Liver (tissue), 8 donors: ENCODE measurements at regions not wholly inside any gene's neighbourhood (a gene's known extent, or its start where the extent isn't known, plus 50 kb on each side); places are given as distances from the start of the nearest gene placed in this dataset.

Experiments
- DNase-seq: peaks from one replicate; pipeline ENCODE4 v3.0.0-alpha.2; 2017; ENCODE audit warnings: low spot score
- H3K27ac ChIP-seq, 2 donors: one replicate each; pipeline ENCODE4 v1.7.0; 2013; ENCODE audit warnings: inconsistent platforms in 2 of 2, low read length in 2 of 2, control low read depth in 1 of 2, low read depth in 1 of 2, mild to moderate bottlenecking in 1 of 2
- H3K27me3 ChIP-seq, 4 donors: one replicate each; pipeline versions ENCODE4 v1.6.1 to v1.7.0; 2013; ENCODE audit warnings: low read length in 3 of 4, inconsistent platforms in 1 of 4, mild to moderate bottlenecking in 1 of 4, moderate library complexity in 1 of 4; ENCODE audit not compliant: control insufficient read depth in 4 of 4, insufficient read depth in 4 of 4
- H3K36me3 ChIP-seq, 4 donors: one replicate each; pipeline versions ENCODE4 v1.6.1 to v1.7.0; 2013; ENCODE audit warnings: low read length in 3 of 4, mild to moderate bottlenecking in 3 of 4, low read depth in 1 of 4, moderate library complexity in 1 of 4; ENCODE audit not compliant: control insufficient read depth in 4 of 4, insufficient read depth in 3 of 4
- H3K4me1 ChIP-seq, 4 donors: one replicate each; pipeline versions ENCODE4 v1.6.1 to v1.7.0; 2013; ENCODE audit warnings: low read length in 3 of 4, mild to moderate bottlenecking in 3 of 4, moderate library complexity in 1 of 4; ENCODE audit not compliant: control insufficient read depth in 4 of 4, insufficient read depth in 4 of 4
- H3K4me3 ChIP-seq, 3 donors: one replicate each; pipeline versions ENCODE4 v1.6.1 to v1.7.0; 2013; ENCODE audit warnings: low read length in 3 of 3, control low read depth in 1 of 3, low read depth in 1 of 3, mild to moderate bottlenecking in 1 of 3
- H3K9ac ChIP-seq, 2 donors: one replicate each; pipeline ENCODE4 v1.7.0; 2013; ENCODE audit warnings: low read length in 2 of 2, mild to moderate bottlenecking in 2 of 2, moderate library complexity in 2 of 2, control low read depth in 1 of 2, low read depth in 1 of 2
- H3K9me3 ChIP-seq, 4 donors: one replicate each; pipeline versions ENCODE4 v1.6.1 to v1.7.0; 2013; ENCODE audit warnings: low read length in 3 of 4; ENCODE audit not compliant: control insufficient read depth in 4 of 4
- EGR1 ChIP-seq, 2 donors: IDR thresholded peaks; 2 replicates each; pipeline ENCODE4 v1.6.1; 2016 to 2018; ENCODE audit warnings: antibody characterized with exemption in 2 of 2, low read depth in 2 of 2
- FOXA1 ChIP-seq: IDR thresholded peaks from 2 replicates; pipeline ENCODE4 v1.6.1; 2016; ENCODE audit warnings: antibody characterized with exemption
- HNF4A ChIP-seq, 2 donors: conservative IDR thresholded peaks; 2 replicates each; pipeline ENCODE4 v1.6.1; 2016; ENCODE audit warnings: antibody characterized with exemption in 2 of 2, mild to moderate bottlenecking in 2 of 2
- HNF4G ChIP-seq: IDR thresholded peaks from 2 replicates; pipeline ENCODE4 v1.6.1; 2016; ENCODE audit warnings: antibody characterized with exemption
- JUND ChIP-seq, 2 donors: IDR thresholded peaks; 2 replicates each; pipeline ENCODE4 v1.6.1; 2016; ENCODE audit warnings: antibody characterized with exemption in 2 of 2
- MAX ChIP-seq: IDR thresholded peaks from 2 replicates; pipeline ENCODE4 v1.6.1; 2016; ENCODE audit warnings: antibody characterized with exemption
- NR2F2 ChIP-seq: IDR thresholded peaks from 2 replicates; pipeline ENCODE4 v1.6.1; 2016; ENCODE audit warnings: antibody characterized with exemption
- RAD21 ChIP-seq, 2 donors: IDR thresholded peaks; 2 replicates each; pipeline ENCODE4 v1.6.1; 2016; ENCODE audit warnings: antibody characterized with exemption in 2 of 2, mild to moderate bottlenecking in 2 of 2
- REST ChIP-seq: IDR thresholded peaks from 2 replicates; pipeline ENCODE4 v1.6.1; 2016; ENCODE audit warnings: antibody characterized with exemption, mild to moderate bottlenecking
- SP1 ChIP-seq: IDR thresholded peaks from 2 replicates; pipeline ENCODE4 v1.6.1; 2018; ENCODE audit warnings: antibody characterized with exemption, mild to moderate bottlenecking
- ZBTB33 ChIP-seq: IDR thresholded peaks from 2 replicates; pipeline ENCODE4 v1.6.1; 2016; ENCODE audit warnings: antibody characterized with exemption
- WGBS: extraction: QIAGEN DNeasy Blood & Tissue Kit; methylation state at CpG from one replicate; pipeline ENCODE4 v1.1.7; 2013; 5-methylcytosine and 5-hydroxymethylcytosine counted together
- TF ChIP-seq, protein P1 (sequence below): IDR thresholded peaks from 2 replicates; pipeline ENCODE4 v1.6.1; 2016; ENCODE audit warnings: antibody characterized with exemption
- TF ChIP-seq, protein P2 (sequence below): fragments of 150-350 bp; IDR thresholded peaks from 2 replicates; pipeline ENCODE4 v1.5.1; 2017; ENCODE audit warnings: improper control_type of control experiment, low read depth, low read length; ENCODE audit not compliant: missing input control
- donor health status: healthy.
- donor health status: healthy.
- donor health status: healthy.
- donor health status: healthy.
- donor health status: healthy.

GRCh38 chr14:85205875-85206274 is 324.1 kb upstream of the FLRT2 start:
- Histone ChIP-seq H3K27ac (no peak overlapping the region), H3K27me3 (no peaks in the 10 kb centered on the region), H3K4me1 (no peaks in the 10 kb centered on the region), H3K36me3 (no peaks in the 10 kb centered on the region), H3K4me3 (no peak overlapping the region), H3K9ac (no peak overlapping the region), H3K9me3 (no peaks in the 10 kb centered on the region)
- TF ChIP-seq, protein P1, sequence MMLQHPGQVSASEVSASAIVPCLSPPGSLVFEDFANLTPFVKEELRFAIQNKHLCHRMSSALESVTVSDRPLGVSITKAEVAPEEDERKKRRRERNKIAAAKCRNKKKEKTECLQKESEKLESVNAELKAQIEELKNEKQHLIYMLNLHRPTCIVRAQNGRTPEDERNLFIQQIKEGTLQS = no peak
- TF ChIP-seq SP1 (no peak), NR2F2 (no peak), FOXA1 (no peak), HNF4G (no peak), RAD21 (IDR thresholded peaks at IDR 0.05) (no peak), EGR1 (IDR thresholded peaks at IDR 0.05; ENCODE audit: low read depth in 2 of 2) (no peak), JUND (IDR thresholded peaks at IDR 0.05) (no peak), MAX (no peak), ZBTB33 (no peak), HNF4A (conservative IDR thresholded peaks at IDR 0.05) (no peak), REST (no peak)
- TF ChIP-seq, protein P2, sequence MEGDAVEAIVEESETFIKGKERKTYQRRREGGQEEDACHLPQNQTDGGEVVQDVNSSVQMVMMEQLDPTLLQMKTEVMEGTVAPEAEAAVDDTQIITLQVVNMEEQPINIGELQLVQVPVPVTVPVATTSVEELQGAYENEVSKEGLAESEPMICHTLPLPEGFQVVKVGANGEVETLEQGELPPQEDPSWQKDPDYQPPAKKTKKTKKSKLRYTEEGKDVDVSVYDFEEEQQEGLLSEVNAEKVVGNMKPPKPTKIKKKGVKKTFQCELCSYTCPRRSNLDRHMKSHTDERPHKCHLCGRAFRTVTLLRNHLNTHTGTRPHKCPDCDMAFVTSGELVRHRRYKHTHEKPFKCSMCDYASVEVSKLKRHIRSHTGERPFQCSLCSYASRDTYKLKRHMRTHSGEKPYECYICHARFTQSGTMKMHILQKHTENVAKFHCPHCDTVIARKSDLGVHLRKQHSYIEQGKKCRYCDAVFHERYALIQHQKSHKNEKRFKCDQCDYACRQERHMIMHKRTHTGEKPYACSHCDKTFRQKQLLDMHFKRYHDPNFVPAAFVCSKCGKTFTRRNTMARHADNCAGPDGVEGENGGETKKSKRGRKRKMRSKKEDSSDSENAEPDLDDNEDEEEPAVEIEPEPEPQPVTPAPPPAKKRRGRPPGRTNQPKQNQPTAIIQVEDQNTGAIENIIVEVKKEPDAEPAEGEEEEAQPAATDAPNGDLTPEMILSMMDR = no peak
- 96% methylated on average over 2 of the region's 2 CpGs for WGBS
- no peak for DNase-seq

DNA sequence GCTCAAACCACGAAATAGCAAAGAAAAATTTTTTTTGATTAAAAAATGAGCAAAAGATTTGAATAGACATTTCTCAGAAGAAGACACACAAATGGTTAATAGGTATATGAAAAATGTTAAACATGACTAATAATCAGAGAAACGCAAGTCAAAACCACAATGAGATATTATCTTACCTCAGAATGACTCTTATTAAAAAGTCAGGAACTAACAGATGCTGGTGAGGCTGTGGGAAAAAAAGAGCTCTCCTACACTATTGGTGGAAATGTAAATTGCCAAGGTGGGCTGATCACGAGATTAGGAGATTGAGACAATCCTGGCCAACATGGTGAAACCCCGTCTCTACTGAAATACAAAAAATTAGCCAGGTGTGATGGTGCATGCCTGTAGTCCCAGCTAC is 315.5 kb upstream of the FLRT2 start:
- 56% methylated on average over 4 of the region's 4 CpGs for WGBS
- Histone ChIP-seq H3K4me1 (no peaks in the 10 kb centered on the region), H3K4me3 (no peak overlapping the region)

More for the DNA sequence above, 315.5 kb upstream of the FLRT2 start:
- TF ChIP-seq ZBTB33 (no peak), RAD21 (IDR thresholded peaks at IDR 0.05) (no peak), SP1 (no peak), HNF4A (conservative IDR thresholded peaks at IDR 0.05) (no peak)
- no peaks in the 10 kb centered on the region for H3K27me3 ChIP-seq
- H3K9ac ChIP-seq = no peak overlapping the region
- H3K27ac ChIP-seq = no peak overlapping the region
- DNase-seq = no peak
- H3K36me3 ChIP-seq = no peaks in the 10 kb centered on the region
- H3K9me3 ChIP-seq = no peaks in the 10 kb centered on the region
